A549 (cell line): ENCODE measurements at regions not wholly inside any gene's neighbourhood (a gene's known extent, or its start where the extent isn't known, plus 50 kb on each side); places are given as distances from the start of the nearest gene placed in this dataset.
A peak's percentile ranks its signal among the peaks of the same experiment; 100 is the strongest.

Source experiments
- ATAC-seq, 2 experiments: fragments of 200-7000 bp in 1 of 2; fragments of >200 bp in 1 of 2; cut with Nextera tagmentation in 1 of 2; cut with Tn5 transposase in 1 of 2; 3 replicates each; pipeline versions ENCODE4 v1.8.0 to v1.9.1; 2018 to 2020; ENCODE audit warnings: mild to moderate bottlenecking in 1 of 2, moderate library complexity in 1 of 2
- CTCF ChIA-PET: fragments of 300-600 bp; sonication (Branson Sonifier 250); formaldehyde crosslinking; extraction: SDS; loops from one replicate; lab custom pipeline; 2021; ENCODE audit warnings: antibody characterized with exemption, inconsistent platforms; lab: Yijun Ruan, JAX
- POLR2A ChIA-PET: fragments of 350-600 bp; formaldehyde crosslinking; extraction: SDS; loops from one replicate; lab custom pipeline; 2021; ENCODE audit warnings: antibody characterized with exemption, inconsistent platforms; lab: Yijun Ruan, JAX
- DNase-seq, 2 experiments: peaks; one replicate each; pipeline versions ENCODE4 v3.0.0 to v3.0.0-alpha.2; 2011 to 2016; ENCODE audit warnings: low read depth in 1 of 2, low spot score in 1 of 2
- FAIRE-seq: peaks from 2 replicates; lab custom pipeline; 2011; peaks lifted over from hg19 to GRCh38; lab: Jason Lieb, UNC
- H3K27ac ChIP-seq, 2 experiments: fragments of >200 bp; sonication (Bioruptor Twin); formaldehyde crosslinking; 3 replicates each; pipeline ENCODE4 v1.5.1; 2016 to 2017
- H3K4me1 ChIP-seq: fragments of >200 bp; sonication (Bioruptor Twin); formaldehyde crosslinking; 3 replicates; pipeline ENCODE4 v1.6.1; 2016
- H3K4me2 ChIP-seq: fragments of >200 bp; sonication (Bioruptor Twin); formaldehyde crosslinking; 3 replicates; pipeline ENCODE4 v1.6.1; 2016
- H3K4me3 ChIP-seq: fragments of >200 bp; sonication (Bioruptor Twin); formaldehyde crosslinking; 3 replicates; pipeline ENCODE4 v1.5.1; 2016
- H3K9me3 ChIP-seq: fragments of >200 bp; sonication (Bioruptor Twin); formaldehyde crosslinking; 3 replicates; pipeline ENCODE4 v1.6.1; 2016
- BHLHE40 ChIP-seq: IDR thresholded peaks from 2 replicates; pipeline ENCODE4 v1.6.1; 2012; ENCODE audit warnings: low read depth, low read length, inconsistent platforms
- CHD2 ChIP-seq: fragments of 150-350 bp; IDR thresholded peaks from 2 replicates; pipeline ENCODE4 v1.6.1; 2014; ENCODE audit warnings: low read length; ENCODE audit not compliant: partially characterized antibody
- CTCF ChIP-seq: fragments of >200 bp; sonication (Bioruptor Twin); formaldehyde crosslinking; IDR thresholded peaks from 3 replicates; pipeline ENCODE4 v1.5.1; 2016
- FOSB ChIP-seq: fragments of 250-450 bp; sonication (Bioruptor Pico); IDR thresholded peaks from 2 replicates; pipeline ENCODE4 v1.5.0; 2020; ENCODE audit warnings: mild to moderate bottlenecking, moderate library complexity
- FOSL2 ChIP-seq, 2 experiments: fragments of 450-650 bp in 1 of 2; fragments of >200 bp in 1 of 2; sonication (Bioruptor Twin) in 1 of 2; formaldehyde crosslinking; IDR thresholded peaks; 2 replicates each; pipeline versions ENCODE4 v1.5.0 to v1.6.1; 2016 to 2020; ENCODE audit warnings: mild to moderate bottlenecking in 1 of 2, moderate library complexity in 1 of 2
- HDAC2 ChIP-seq: fragments of 200-600 bp; sonication (generic); IDR thresholded peaks from 2 replicates; pipeline ENCODE4 v1.6.1; 2016
- HEYL ChIP-seq: fragments of 250-450 bp; sonication (Bioruptor Pico); IDR thresholded peaks from 2 replicates; pipeline ENCODE4 v1.8.0; 2021; ENCODE audit warnings: mild to moderate bottlenecking, moderate library complexity
- HOXA7 ChIP-seq: fragments of 250-450 bp; sonication (Bioruptor Pico); IDR thresholded peaks from 2 replicates; pipeline ENCODE4 v1.5.0; 2020; ENCODE audit warnings: mild to moderate bottlenecking, moderate library complexity
- HOXB5 ChIP-seq: fragments of 250-450 bp; sonication (Bioruptor Pico); IDR thresholded peaks from 2 replicates; pipeline ENCODE4 v1.5.0; 2020; ENCODE audit warnings: mild to moderate bottlenecking, moderate library complexity
- JUNB ChIP-seq: fragments of >200 bp; sonication (Bioruptor Twin); formaldehyde crosslinking; IDR thresholded peaks from 2 replicates; pipeline ENCODE4 v1.6.1; 2016
- KDM1A ChIP-seq: fragments of 200-600 bp; sonication (generic); IDR thresholded peaks from 2 replicates; pipeline ENCODE4 v1.6.1; 2016; ENCODE audit warnings: low read depth, mild to moderate bottlenecking
- MYC ChIP-seq: IDR thresholded peaks from 2 replicates; pipeline ENCODE4 v1.6.1; 2012; ENCODE audit warnings: mild to moderate bottlenecking, inconsistent platforms, low read length, improper control_type of control experiment, borderline replicate concordance
- NFE2L2 ChIP-seq: fragments of 150-350 bp; conservative IDR thresholded peaks from 2 replicates; pipeline ENCODE4 v1.6.1; 2014; ENCODE audit warnings: low read length
- PHF8 ChIP-seq: fragments of 200-600 bp; sonication (generic); IDR thresholded peaks from 2 replicates; pipeline ENCODE4 v1.6.1; 2016; ENCODE audit warnings: low read depth, mild to moderate bottlenecking, antibody characterized with exemption, moderate library complexity, borderline replicate concordance
- POLR2AphosphoS2 ChIP-seq: conservative IDR thresholded peaks from 2 replicates; pipeline ENCODE4 v1.6.1; 2012; ENCODE audit warnings: low read length, improper control_type of control experiment, inconsistent platforms
- RAD21 ChIP-seq, 2 experiments: fragments of >200 bp in 1 of 2; sonication (Bioruptor Twin) in 1 of 2; formaldehyde crosslinking in 1 of 2; IDR thresholded peaks in 1 of 2; conservative IDR thresholded peaks in 1 of 2; 2 replicates in 1 of 2; 3 replicates in 1 of 2; pipeline ENCODE4 v1.6.1; 2012 to 2018; ENCODE audit warnings: inconsistent platforms in 1 of 2
- RCOR1 ChIP-seq: fragments of 150-350 bp; IDR thresholded peaks from 2 replicates; pipeline ENCODE4 v1.6.1; 2014; ENCODE audit warnings: antibody characterized with exemption, low read length, low read depth
- RFX5 ChIP-seq: fragments of 450-650 bp; IDR thresholded peaks from 2 replicates; pipeline ENCODE4 v1.7.1; 2014; ENCODE audit warnings: antibody characterized with exemption, mild to moderate bottlenecking, moderate library complexity
- RNF2 ChIP-seq: fragments of 200-600 bp; sonication (generic); IDR thresholded peaks from 2 replicates; pipeline ENCODE4 v1.6.1; 2016; ENCODE audit warnings: low read depth, mild to moderate bottlenecking, antibody characterized with exemption, moderate library complexity, borderline replicate concordance
- TP53 ChIP-seq: fragments of 250-450 bp; sonication (Bioruptor Pico); IDR thresholded peaks from 2 replicates; pipeline ENCODE4 v1.5.0; 2021; ENCODE audit warnings: mild to moderate bottlenecking, moderate library complexity
- USF2 ChIP-seq: fragments of 450-650 bp; IDR thresholded peaks from 2 replicates; pipeline ENCODE4 v1.6.1; 2014; ENCODE audit warnings: antibody characterized with exemption
- WGBS: methylation state at CpG from one replicate; pipeline ENCODE4 v1.1.6; 2017; ENCODE audit errors: missing lambda C conversion rate; 5-methylcytosine and 5-hydroxymethylcytosine counted together
- TF ChIP-seq, protein P1 (sequence below): fragments of 150-350 bp; IDR thresholded peaks from 2 replicates; pipeline ENCODE4 v1.6.1; 2014; ENCODE audit warnings: low read depth, mild to moderate bottlenecking, low read length
- TF ChIP-seq, protein P2 (sequence below): fragments of >200 bp; sonication (Bioruptor Twin); formaldehyde crosslinking; IDR thresholded peaks from 3 replicates; pipeline ENCODE4 v1.6.1; 2016
- TF ChIP-seq, protein P3 (sequence below): IDR thresholded peaks from 2 replicates; pipeline ENCODE4 v1.6.1; 2012; ENCODE audit warnings: low read depth, borderline replicate concordance
- TF ChIP-seq, protein P4 (sequence below): fragments of 250-450 bp; sonication (Bioruptor Pico); IDR thresholded peaks from 2 replicates; pipeline ENCODE4 v1.5.0; 2021; ENCODE audit warnings: mild to moderate bottlenecking, moderate library complexity, borderline replicate concordance

DNA sequence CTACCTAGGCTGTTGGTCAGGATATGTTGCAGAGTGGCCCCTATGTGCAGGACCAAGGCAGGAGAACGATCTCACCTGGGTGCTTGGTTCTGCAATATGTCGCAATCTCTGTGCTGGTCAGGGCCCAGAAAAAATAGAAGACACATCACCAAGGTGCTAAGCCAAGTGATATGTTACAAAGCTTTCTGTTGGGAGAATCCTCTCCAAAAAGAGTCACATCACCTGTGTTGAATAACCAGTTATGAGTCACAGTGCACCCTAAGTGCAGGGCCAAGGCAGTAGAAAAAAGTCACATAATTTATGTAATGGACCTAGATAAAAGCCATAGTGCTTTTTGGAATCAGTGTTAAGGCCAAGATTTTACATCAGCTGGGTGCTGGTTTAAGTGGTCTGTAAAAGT is 965.9 kb upstream of the AMELY start:
- TF ChIP-seq RAD21 (conservative IDR thresholded peaks at IDR 0.05 in 1 of 2, IDR thresholded peaks at IDR 0.05 in 1 of 2), result no peak
- TF ChIP-seq, protein P1, sequence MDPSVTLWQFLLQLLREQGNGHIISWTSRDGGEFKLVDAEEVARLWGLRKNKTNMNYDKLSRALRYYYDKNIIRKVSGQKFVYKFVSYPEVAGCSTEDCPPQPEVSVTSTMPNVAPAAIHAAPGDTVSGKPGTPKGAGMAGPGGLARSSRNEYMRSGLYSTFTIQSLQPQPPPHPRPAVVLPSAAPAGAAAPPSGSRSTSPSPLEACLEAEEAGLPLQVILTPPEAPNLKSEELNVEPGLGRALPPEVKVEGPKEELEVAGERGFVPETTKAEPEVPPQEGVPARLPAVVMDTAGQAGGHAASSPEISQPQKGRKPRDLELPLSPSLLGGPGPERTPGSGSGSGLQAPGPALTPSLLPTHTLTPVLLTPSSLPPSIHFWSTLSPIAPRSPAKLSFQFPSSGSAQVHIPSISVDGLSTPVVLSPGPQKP, result no peak
- TF ChIP-seq, protein P2, sequence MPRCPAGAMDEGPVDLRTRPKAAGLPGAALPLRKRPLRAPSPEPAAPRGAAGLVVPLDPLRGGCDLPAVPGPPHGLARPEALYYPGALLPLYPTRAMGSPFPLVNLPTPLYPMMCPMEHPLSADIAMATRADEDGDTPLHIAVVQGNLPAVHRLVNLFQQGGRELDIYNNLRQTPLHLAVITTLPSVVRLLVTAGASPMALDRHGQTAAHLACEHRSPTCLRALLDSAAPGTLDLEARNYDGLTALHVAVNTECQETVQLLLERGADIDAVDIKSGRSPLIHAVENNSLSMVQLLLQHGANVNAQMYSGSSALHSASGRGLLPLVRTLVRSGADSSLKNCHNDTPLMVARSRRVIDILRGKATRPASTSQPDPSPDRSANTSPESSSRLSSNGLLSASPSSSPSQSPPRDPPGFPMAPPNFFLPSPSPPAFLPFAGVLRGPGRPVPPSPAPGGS, result no peak
- TF ChIP-seq RCOR1, result no peak
- no peak for TF ChIP-seq USF2
- no peak for TF ChIP-seq RNF2
- TF ChIP-seq, protein P3, sequence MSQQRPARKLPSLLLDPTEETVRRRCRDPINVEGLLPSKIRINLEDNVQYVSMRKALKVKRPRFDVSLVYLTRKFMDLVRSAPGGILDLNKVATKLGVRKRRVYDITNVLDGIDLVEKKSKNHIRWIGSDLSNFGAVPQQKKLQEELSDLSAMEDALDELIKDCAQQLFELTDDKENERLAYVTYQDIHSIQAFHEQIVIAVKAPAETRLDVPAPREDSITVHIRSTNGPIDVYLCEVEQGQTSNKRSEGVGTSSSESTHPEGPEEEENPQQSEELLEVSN, result no peak
- no peak for TF ChIP-seq NFE2L2
- no peak for TF ChIP-seq CHD2
- no peak for TF ChIP-seq HOXB5 (CRISPR knock-in tag)
- 25% methylated on average over 2 of the region's 2 CpGs for WGBS
- no peak for FAIRE-seq
- ChIA-PET POLR2A (no interaction called here), CTCF (no interaction called here)
- no peak for ATAC-seq
- H3K27ac ChIP-seq, result no peak overlapping the region
- H3K4me3 ChIP-seq, result no peak overlapping the region
- no peak for DNase-seq
- H3K4me2 ChIP-seq, result no peak overlapping the region
- H3K9me3 ChIP-seq, result no peaks in the 10 kb centered on the region
- H3K4me1 ChIP-seq, result no peaks in the 10 kb centered on the region

DNA sequence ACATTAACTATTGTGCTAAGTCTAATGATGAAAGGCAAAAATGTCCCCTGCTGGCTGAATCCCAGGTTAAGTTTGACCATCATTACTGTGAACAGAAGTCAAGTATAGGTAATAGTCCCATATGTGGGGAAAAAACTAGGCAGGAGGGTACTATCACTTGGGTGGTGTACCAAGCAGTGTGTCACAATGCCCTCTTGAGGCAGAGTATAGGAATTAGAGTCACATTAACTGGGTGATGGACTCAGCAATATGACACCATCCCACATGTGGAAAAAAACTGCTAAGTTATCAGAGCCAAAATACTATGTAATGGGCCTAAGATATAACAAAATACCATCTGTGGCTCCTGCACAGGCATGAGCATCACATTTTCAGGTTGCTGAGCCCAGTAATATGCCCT is 962.5 kb upstream of the AMELY start:
- Histone ChIP-seq H3K9me3 (no peaks in the 10 kb centered on the region), H3K4me3 (no peak overlapping the region), H3K27ac (no peak overlapping the region), H3K4me2 (no peak overlapping the region), H3K4me1 (no peaks in the 10 kb centered on the region)
- ATAC-seq, result peak in 1 of 2 experiments; percentile 57; a peak in 1 of 6 replicates
- CTCF ChIA-PET, result no interaction called here
- no peak for TF ChIP-seq MYC
- 0 out of 3 replicates have a peak, but pooled peaks have one; percentile 7 for TF ChIP-seq CTCF
- no peak for FAIRE-seq
- peak in 1 of 2 experiments; percentile 3 for DNase-seq
- POLR2A ChIA-PET, result no interaction called here

DNA sequence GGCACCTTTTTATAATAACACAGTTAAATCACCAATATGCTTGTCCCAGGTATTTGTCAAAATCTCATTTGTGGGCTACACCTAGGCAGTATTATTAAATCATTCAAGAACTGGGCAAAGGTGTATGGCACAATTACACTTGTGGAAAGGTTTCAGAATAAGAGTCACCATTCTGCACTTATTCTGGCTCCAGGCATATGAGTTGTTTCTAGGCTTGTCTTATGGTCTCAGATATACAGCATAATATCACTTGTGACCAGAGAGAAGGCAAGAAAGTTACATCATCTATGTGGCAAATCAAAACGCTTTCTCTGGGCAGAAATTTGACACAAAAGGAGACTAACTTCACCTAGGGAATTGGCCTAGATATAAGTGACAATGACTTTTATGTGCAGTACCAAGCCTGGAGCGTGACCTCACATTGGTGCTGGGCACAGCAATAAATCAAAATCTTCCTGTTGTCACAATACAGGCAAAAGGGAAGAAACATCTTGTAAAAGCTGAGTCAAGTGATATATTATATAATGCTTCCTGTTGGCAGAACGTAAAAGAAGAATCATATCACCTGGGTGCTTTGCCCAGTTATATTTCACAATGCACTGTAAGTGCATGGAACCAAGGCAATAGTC is 959.9 kb upstream of the AMELY start:
- no peak for FAIRE-seq
- no peaks in the 10 kb centered on the region for H3K4me1 ChIP-seq

More for the DNA sequence above, 959.9 kb upstream of the AMELY start:
- ChIA-PET POLR2A (no interaction called here), CTCF (no interaction called here)
- TF ChIP-seq HOXA7 (no peak), KDM1A (no peak), TP53 (CRISPR knock-in tag) (no peak), HOXB5 (CRISPR knock-in tag) (no peak), POLR2AphosphoS2 (no peak), NFE2L2 (no peak), JUNB (no peak), PHF8 (no peak), RFX5 (no peak), FOSB (CRISPR knock-in tag) (no peak), FOSL2 (IDR thresholded peaks at IDR 0.05) (no peak), FOSL2 (CRISPR knock-in tag; IDR thresholded peaks at IDR 0.05) (no peak), HDAC2 (no peak), HEYL (CRISPR knock-in tag) (no peak), BHLHE40 (no peak), RAD21 (conservative IDR thresholded peaks at IDR 0.05 in 1 of 2, IDR thresholded peaks at IDR 0.05 in 1 of 2) (no peak)
- TF ChIP-seq, protein P4, sequence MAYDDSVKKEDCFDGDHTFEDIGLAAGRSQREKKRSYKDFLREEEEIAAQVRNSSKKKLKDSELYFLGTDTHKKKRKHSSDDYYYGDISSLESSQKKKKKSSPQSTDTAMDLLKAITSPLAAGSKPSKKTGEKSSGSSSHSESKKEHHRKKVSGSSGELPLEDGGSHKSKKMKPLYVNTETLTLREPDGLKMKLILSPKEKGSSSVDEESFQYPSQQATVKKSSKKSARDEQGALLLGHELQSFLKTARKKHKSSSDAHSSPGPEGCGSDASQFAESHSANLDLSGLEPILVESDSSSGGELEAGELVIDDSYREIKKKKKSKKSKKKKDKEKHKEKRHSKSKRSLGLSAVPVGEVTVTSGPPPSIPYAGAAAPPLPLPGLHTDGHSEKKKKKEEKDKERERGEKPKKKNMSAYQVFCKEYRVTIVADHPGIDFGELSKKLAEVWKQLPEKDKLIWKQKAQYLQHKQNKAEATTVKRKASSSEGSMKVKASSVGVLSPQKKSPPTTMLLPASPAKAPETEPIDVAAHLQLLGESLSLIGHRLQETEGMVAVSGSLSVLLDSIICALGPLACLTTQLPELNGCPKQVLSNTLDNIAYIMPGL (CRISPR knock-in tag), result no peak
- Histone ChIP-seq H3K9me3 (no peaks in the 10 kb centered on the region), H3K27ac (no peak overlapping the region), H3K4me3 (no peak overlapping the region), H3K4me2 (no peak overlapping the region)
- DNase-seq (no peak), ATAC-seq (no peak)
- 10% methylated on average over 3 of the region's 3 CpGs for WGBS
